GM11168 (cell line): ENCODE measurements at regions not wholly inside any gene's neighbourhood (a gene's known extent, or its start where the extent isn't known, plus 50 kb on each side); places are given as distances from the start of the nearest gene placed in this dataset.
"Not testable (repeated sequence)": the region's sequence is repeated elsewhere in the genome, so short reads cannot be mapped to it uniquely, and the experiment has no call there.

Experiments
- in situ Hi-C: fragments of 300-500 bp; cut with MboI; formaldehyde crosslinking; loops from one replicate; pipeline ENCODE4 v1.12.0; 2022; ENCODE audit warnings: low sequenced_read_pairs; ENCODE audit not compliant: unreplicated experiment

DNA sequence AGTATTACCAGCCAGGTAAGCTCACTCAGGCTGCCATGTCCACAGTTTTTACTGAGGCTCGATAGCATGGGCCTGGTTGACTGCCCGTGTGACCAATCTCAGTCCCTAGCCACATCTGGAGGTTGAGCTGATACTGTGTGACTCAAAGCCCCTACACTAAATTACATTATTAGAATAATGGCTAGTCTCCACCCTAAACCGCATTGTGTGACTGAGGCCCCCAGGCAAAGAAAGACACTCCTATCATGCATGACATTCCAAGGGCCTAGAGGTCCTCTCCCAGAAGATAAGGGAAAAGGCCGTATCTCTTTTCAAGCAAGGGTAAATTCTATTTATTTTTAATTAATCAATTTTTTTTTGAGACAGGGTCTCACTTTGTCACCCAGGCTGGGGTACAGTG is 505.3 kb downstream of the HAPSTR1 start:
- in situ Hi-C loops, result no loop called here

- in situ Hi-C loops, result no loop called here
These were observed 506.7 kb downstream of the HAPSTR1 start for GRCh38 chr16:9597967-9598730.

DNA sequence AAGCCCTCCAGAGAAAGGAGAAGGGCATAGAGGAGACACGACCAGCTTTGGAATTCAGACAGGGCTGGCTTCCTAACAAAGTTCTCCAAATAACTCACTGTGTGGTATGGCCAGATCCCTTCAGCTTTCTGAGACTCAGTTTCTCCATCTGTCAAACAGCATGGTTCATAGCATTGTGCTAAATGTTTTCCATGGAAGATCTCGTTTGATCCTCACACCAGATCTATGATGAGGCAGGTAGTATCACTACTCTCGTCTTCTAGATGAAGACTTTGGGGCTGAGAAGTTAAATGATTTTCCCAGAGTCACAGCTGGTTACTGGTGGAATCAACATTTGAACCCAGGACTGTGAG is 507.3 kb downstream of the HAPSTR1 start:
- in situ Hi-C loops, result no loop called here

- in situ Hi-C loops, result no loop called here
These were observed 508.1 kb downstream of the HAPSTR1 start for GRCh38 chr16:9599415-9600120.

DNA sequence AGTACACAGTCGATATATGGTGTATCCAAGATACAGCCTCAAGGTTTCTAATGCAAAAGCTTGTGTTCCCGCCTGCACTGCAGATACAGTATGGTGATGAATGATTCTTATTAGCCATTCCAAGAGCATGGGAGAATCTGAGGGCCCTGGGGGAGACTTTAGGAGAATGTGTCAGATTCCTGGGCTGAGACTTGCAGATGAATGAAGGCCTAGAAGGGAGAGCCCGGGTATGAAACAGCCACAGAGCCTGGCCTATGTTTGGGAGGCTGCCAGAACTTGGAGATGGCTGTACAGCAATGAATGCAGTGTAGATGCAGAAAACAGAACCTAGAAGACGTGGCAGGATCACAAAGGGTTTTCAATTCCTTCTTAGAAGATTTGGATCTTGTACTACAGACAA is 510.7 kb downstream of the HAPSTR1 start:
- in situ Hi-C loops, result no loop called here

- in situ Hi-C loops, result no loop called here
These were observed 511.9 kb downstream of the HAPSTR1 start for GRCh38 chr16:9603316-9603715.

GRCh38 chr16:9607515-9608230 is 516.2 kb downstream of the HAPSTR1 start:
- in situ Hi-C loops, result no loop called here

- in situ Hi-C loops, result no loop called here
These were observed 519.3 kb downstream of the HAPSTR1 start for GRCh38 chr16:9610727-9611126.

- in situ Hi-C loops, result no loop called here
These were observed 520.8 kb downstream of the HAPSTR1 start for GRCh38 chr16:9612267-9612666.

DNA sequence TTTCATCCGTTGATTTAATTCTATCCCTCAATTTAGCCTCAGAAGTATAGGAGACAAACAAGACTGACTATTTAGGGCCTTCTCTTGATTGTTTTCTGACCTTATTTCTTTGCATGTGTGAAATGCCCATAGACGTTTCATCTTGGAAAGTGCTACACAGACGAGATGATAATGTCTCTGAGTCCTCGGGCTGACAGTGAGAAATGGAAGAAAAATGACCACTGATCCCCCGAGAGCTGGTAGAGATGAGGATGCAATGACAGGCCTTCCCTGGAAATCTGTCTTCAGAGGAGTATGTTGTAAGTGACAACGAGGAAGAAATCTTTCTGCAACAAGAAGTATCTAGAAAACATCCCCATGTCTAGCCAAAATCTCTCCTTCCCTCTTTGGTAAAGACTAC is 522.9 kb downstream of the HAPSTR1 start:
- in situ Hi-C loops, result no loop called here

GRCh38 chr16:9622268-9622667 is 530.8 kb downstream of the HAPSTR1 start:
- in situ Hi-C loops, result no loop called here

GRCh38 chr16:9625122-9625521 is 533.7 kb downstream of the HAPSTR1 start:
- in situ Hi-C loops, result no loop called here

- in situ Hi-C loops, result no loop called here
These were observed 536.0 kb downstream of the HAPSTR1 start for GRCh38 chr16:9627427-9627826.

- in situ Hi-C loops, result no loop called here
These were observed 538.7 kb downstream of the HAPSTR1 start for GRCh38 chr16:9630119-9630518.

- in situ Hi-C loops, result no loop called here
These were observed 539.5 kb downstream of the HAPSTR1 start for GRCh38 chr16:9630985-9631384.

DNA sequence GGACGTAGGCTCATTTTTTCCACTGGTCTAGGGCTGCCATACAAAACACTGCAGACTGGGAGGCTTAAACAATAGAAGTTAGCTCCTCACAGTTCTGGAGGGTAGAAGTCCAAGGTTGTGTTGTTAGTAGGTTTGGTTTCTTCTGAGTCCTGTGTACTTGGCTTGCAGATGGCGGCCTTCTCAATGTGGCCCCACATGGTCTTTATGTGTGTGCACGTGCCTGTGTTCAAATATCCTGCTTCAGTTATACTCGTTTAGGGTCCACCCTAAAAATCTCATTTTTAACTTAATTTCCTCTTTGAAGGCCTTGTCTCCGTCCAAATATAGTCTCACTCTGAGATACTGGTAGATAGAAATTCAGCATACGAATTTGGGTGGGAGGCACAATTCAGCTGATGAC is 542.4 kb downstream of the HAPSTR1 start:
- in situ Hi-C loops, result no loop called here

- in situ Hi-C loops, result not testable (repeated sequence)
These were observed 543.8 kb downstream of the HAPSTR1 start for GRCh38 chr16:9635150-9635720.

- in situ Hi-C loops, result no loop called here
These were observed 538.0 kb downstream of the GRIN2A start for GRCh38 chr16:9644258-9644657.

GRCh38 chr16:9645911-9646310 is 536.3 kb downstream of the GRIN2A start:
- in situ Hi-C loops, result no loop called here

- in situ Hi-C loops, result no loop called here
These were observed 534.1 kb downstream of the GRIN2A start for GRCh38 chr16:9647981-9648701.
